GM18909 (cell line): ENCODE measurements at regions not wholly inside any gene's neighbourhood (a gene's known extent, or its start where the extent isn't known, plus 50 kb on each side); places are given as distances from the start of the nearest gene placed in this dataset.
"Not testable (repeated sequence)": the region's sequence is repeated elsewhere in the genome, so short reads cannot be mapped to it uniquely, and the experiment has no call there.

Source experiments
- ATAC-seq: cut with Tn5 transposase; IDR thresholded peaks from one replicate; pipeline ENCODE4 v1.9.1; 2021; ENCODE audit warnings: mild to moderate bottlenecking; ENCODE audit not compliant: unreplicated experiment, poor library complexity

GRCh38 chr5:62232218-62232617 lies 73.8 kb upstream of the KIF2A start:
- ATAC-seq, result not testable (repeated sequence)

DNA sequence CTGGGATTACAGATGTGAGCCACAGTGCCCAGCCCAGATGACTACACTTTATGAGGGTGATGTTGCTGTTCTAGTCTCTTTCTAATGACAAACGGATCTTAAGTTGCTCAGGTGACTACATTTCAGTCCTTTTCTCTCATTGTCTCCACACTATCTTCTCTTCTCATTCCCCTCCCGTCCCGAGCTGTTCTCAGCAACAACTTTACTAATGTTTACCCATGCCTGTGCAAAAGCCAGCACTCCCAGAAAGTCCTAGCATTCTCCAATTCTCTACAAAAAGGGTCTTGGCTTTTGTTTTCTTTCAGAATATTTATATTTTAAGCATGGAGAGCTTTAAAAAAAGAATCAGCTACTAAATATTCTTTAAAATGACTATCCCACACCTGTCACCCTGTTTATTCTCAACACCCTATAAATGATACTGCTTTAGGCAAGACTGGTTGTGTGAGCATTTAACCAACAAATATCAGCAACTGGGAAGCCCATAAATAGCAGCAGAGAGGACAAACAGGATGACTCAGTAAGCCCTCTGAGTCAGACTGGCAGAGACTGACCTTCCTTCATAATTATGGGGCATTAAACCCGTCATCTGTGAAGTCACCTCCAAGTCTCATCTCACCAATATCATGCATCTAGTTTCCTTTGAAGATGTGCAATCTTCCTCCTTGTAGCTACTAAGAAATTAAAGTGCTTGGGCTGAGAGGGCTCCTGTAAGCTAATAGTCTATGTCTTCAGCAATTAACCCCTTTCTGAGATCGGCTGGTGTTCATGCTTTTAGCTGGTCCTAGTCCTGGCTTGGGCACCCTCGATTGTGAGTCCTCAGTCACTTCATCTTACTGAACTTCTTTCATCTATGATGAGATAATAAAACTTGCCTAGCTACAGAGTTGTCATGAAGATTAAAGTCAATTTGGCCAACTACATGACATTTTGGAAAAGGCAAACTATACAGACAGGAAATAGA lies 72.6 kb upstream of the KIF2A start:
- ATAC-seq, result peak; percentile 71

DNA sequence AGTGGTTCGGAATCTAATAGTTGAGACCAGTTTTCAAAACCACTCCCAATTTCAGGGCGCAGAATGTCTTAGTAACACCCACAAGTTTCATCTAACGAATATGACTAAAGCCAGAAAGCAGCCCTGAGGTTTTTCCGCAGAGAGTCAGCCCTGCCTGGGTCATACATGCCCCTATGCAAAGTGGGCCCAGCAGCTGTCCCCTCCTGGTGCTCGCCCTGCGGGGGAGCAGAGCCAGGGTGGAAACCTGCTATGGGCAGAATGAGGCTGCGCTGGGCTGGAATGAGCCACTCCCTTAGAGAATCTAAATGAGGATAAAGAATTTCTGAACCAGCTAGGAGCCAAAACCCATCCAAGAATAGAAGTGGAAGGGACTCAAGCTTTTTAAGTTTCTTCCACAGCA lies 69.4 kb upstream of the KIF2A start:
- ATAC-seq, result peak; percentile 42

- not testable (repeated sequence) for ATAC-seq
These were observed 68.1 kb upstream of the KIF2A start for GRCh38 chr5:62237944-62238343.

- not testable (repeated sequence) for ATAC-seq
These were observed 67.4 kb upstream of the KIF2A start for GRCh38 chr5:62238584-62238983.

GRCh38 chr5:62240494-62240893 lies 65.5 kb upstream of the KIF2A start:
- not testable (repeated sequence) for ATAC-seq

DNA sequence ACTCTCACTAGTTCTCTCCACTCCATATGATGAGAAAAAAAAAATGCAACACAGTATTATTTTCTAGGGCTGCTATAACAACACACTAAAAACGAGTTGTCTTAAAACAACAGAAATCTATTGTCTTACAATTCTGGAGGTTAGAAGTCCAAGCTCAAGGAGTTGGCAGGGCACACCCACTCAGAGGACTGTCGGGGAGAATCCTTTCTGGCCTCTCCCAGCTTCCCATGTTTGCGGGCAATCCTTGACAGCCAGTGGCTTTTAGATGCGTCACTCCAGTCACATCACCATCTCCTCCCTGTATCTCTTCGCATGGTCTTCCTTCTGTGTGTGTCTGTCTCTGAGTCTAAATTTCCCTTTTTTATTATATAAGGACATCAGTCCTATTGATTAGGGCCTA lies 64.0 kb upstream of the KIF2A start:
- not testable (repeated sequence) for ATAC-seq

GRCh38 chr5:62243046-62243445 lies 63.0 kb upstream of the KIF2A start:
- not testable (repeated sequence) for ATAC-seq

DNA sequence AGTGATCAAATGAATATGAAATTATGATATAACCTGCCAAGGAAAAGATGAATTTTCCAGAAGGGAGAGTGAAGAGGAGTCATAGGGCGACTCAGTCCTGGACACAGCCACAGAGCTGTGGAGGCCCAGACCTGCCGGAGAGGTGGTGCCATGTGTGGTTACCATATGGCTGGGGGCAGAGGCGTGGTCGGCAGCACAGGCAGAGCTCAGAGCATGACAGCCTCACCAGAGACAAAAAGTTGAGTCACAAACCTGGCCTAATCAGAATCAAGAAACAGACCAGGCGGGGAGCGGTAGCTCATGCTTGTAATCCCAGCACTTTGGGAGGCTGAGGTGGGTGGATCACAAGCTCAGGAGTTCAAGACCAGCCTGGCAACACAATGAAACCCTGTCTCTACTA lies 57.8 kb upstream of the KIF2A start:
- not testable (repeated sequence) for ATAC-seq

DNA sequence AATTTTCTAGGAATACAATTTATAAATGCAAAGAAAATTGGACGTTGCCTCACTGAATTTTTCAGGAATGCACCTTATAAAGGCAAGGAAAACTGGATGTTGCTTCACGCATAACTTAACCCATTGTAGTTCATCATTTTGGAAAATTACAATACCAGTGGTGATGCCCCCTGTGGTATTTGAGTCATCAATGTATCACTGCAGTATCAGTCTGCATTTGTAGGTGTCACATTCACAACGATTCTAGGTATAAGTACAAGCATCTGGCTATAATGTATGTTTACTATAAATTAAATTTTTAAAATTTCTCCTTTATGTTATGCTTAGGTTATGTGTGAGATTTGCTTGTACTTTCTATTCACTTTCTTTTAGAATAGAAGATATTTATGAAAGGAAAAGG lies 55.9 kb upstream of the KIF2A start:
- ATAC-seq, result not testable (repeated sequence)

DNA sequence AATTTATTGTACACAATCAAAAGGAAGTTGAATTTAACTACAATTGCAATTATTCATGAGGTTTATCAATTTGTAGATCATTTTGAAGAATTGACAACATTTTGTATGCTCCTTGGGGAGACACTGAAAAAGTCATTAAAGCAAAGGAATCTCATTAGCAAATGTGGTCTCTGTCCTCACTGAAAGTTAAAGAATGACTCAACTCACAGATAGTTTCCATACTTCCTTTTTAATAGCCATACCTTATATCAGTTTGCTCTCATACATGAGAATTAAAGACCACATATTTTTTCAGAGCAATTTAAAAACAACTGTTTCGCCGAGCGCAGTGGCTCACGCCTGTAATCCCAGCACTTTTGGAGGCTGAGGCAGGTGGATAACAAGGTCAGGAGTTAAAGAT lies 55.1 kb upstream of the KIF2A start:
- ATAC-seq, result peak; percentile 53

GRCh38 chr5:62252519-62252918 lies 53.5 kb upstream of the KIF2A start:
- ATAC-seq, result not testable (repeated sequence)

GRCh38 chr5:62255551-62255950 lies 50.5 kb upstream of the KIF2A start:
- ATAC-seq, result not testable (repeated sequence)

GRCh38 chr5:62256161-62257019 lies 49.6 kb upstream of the KIF2A start:
- peak; percentile 74 for ATAC-seq
